NT2/D1 (cell line): ENCODE measurements at regions not wholly inside any gene's neighbourhood (a gene's known extent, or its start where the extent isn't known, plus 50 kb on each side); places are given as distances from the start of the nearest gene placed in this dataset.

Source experiments
- SUZ12 ChIP-seq: IDR thresholded peaks from 2 replicates; pipeline ENCODE4 v1.6.1; 2011; ENCODE audit not compliant: insufficient read length, insufficient read depth; ENCODE audit errors: extremely low read depth
- YY1 ChIP-seq: IDR thresholded peaks from 2 replicates; pipeline ENCODE4 v1.6.1; 2011; ENCODE audit not compliant: insufficient read length, insufficient read depth
- ZNF274 ChIP-seq: IDR thresholded peaks from 2 replicates; pipeline ENCODE4 v1.6.1; 2011; ENCODE audit warnings: mild to moderate bottlenecking, low read depth, low read length

GRCh38 chr12:40597133-40597532, 95.1 kb upstream of the CNTN1 start:
- no peak for TF ChIP-seq ZNF274
- TF ChIP-seq SUZ12: no peak
- TF ChIP-seq YY1: no peak
